ENCODE measurements at regions not wholly inside any gene's neighbourhood (a gene's known extent, or its start where the extent isn't known, plus 50 kb on each side); places are given as distances from the start of the nearest gene placed in this dataset.

GRCh38 chr16:86449446-86450095 lies 60.8 kb upstream of the FOXF1 start:
- Mint-ChIP-seq H3K9me3 (ENCODE audit: unreplicated experiment) (peaks cover 8% of the 10 kb centered on the region), H3K27ac (ENCODE audit: unreplicated experiment) (no peak overlapping the region), H3K36me3 (ENCODE audit: insufficient read depth, unreplicated experiment) (no peaks in the 10 kb centered on the region), H3K4me3 (ENCODE audit: unreplicated experiment) (no peak overlapping the region), H3K4me1 (ENCODE audit: low read depth, unreplicated experiment) (no peaks in the 10 kb centered on the region), H3K27me3 (ENCODE audit: insufficient read depth, unreplicated experiment) (peaks cover 9% of the 10 kb centered on the region)
- H3K4me1 ChIP-seq: no peaks in the 10 kb centered on the region; the same call in 1 of the 2 replicates
- CTCF ChIA-PET: no interaction called here
- TF ChIP-seq CTCF (IDR thresholded peaks at IDR 0.05; ENCODE audit: insufficient read depth in 1 of 2, low read depth in 1 of 2, low read length in 1 of 2, severe bottlenecking in 1 of 2, unreplicated experiment in 1 of 2): no peak
- H3K4me3 ChIP-seq (ENCODE audit: low read depth, low read length): no peak overlapping the region
- no peak for DNase-seq
- POLR2A ChIA-PET: no interaction called here
- H3K9me3 ChIP-seq: no peaks in the 10 kb centered on the region
- no peaks in the 10 kb centered on the region; the same call in 1 of the 2 replicates for H3K27me3 ChIP-seq (replicated peaks; ENCODE audit: control insufficient read depth, insufficient read depth, low read length)
- no TSS peak for BruUV-seq (replicated peaks)
- intact Hi-C loops (cut with micrococcal nuclease; ENCODE audit: unreplicated experiment): no loop called here
- no peaks in the 10 kb centered on the region for H3K36me3 ChIP-seq (ENCODE audit: control insufficient read depth, insufficient read depth, low read length)

GRCh38 chr16:86450691-86451090 lies 59.6 kb upstream of the FOXF1 start:
- Mint-ChIP-seq H3K36me3 (ENCODE audit: insufficient read depth, unreplicated experiment) (no peaks in the 10 kb centered on the region), H3K27me3 (ENCODE audit: insufficient read depth, unreplicated experiment) (peaks cover 11% of the 10 kb centered on the region), H3K9me3 (ENCODE audit: unreplicated experiment) (peaks cover 8% of the 10 kb centered on the region), H3K27ac (ENCODE audit: unreplicated experiment) (no peak overlapping the region), H3K4me3 (ENCODE audit: unreplicated experiment) (no peak overlapping the region), H3K4me1 (ENCODE audit: low read depth, unreplicated experiment) (no peaks in the 10 kb centered on the region)
- Histone ChIP-seq H3K9me3 (no peaks in the 10 kb centered on the region), H3K4me1 (no peaks in the 10 kb centered on the region), H3K27me3 (replicated peaks; ENCODE audit: control insufficient read depth, insufficient read depth, low read length) (no peaks in the 10 kb centered on the region; the same call in 1 of the 2 replicates), H3K4me3 (ENCODE audit: low read depth, low read length) (no peak overlapping the region), H3K36me3 (ENCODE audit: control insufficient read depth, insufficient read depth, low read length) (no peaks in the 10 kb centered on the region)
- TF ChIP-seq CTCF (IDR thresholded peaks at IDR 0.05; ENCODE audit: insufficient read depth in 1 of 2, low read depth in 1 of 2, low read length in 1 of 2, severe bottlenecking in 1 of 2, unreplicated experiment in 1 of 2): no peak
- DNase-seq: no peak
- ChIA-PET CTCF (no interaction called here), POLR2A (no interaction called here)
- BruUV-seq (replicated peaks): no TSS peak
- intact Hi-C loops (cut with micrococcal nuclease; ENCODE audit: unreplicated experiment): no loop called here

GRCh38 chr16:86452451-86452850 lies 57.9 kb upstream of the FOXF1 start:
- intact Hi-C loops (cut with micrococcal nuclease; ENCODE audit: unreplicated experiment): no loop called here
- Histone ChIP-seq H3K9me3 (no peaks in the 10 kb centered on the region), H3K36me3 (ENCODE audit: control insufficient read depth, insufficient read depth, low read length) (no peaks in the 10 kb centered on the region), H3K4me1 (no peaks in the 10 kb centered on the region), H3K27me3 (replicated peaks; ENCODE audit: control insufficient read depth, insufficient read depth, low read length) (no peaks in the 10 kb centered on the region), H3K4me3 (ENCODE audit: low read depth, low read length) (no peak overlapping the region)
- POLR2A ChIA-PET: no interaction called here
- CTCF ChIA-PET: no interaction called here
- no peak overlapping the region for H3K4me3 Mint-ChIP-seq (ENCODE audit: unreplicated experiment)
- H3K36me3 Mint-ChIP-seq (ENCODE audit: insufficient read depth, unreplicated experiment): no peaks in the 10 kb centered on the region
- no peak for DNase-seq
- TF ChIP-seq CTCF (IDR thresholded peaks at IDR 0.05; ENCODE audit: insufficient read depth in 1 of 2, low read depth in 1 of 2, low read length in 1 of 2, severe bottlenecking in 1 of 2, unreplicated experiment in 1 of 2): no peak
- no peak overlapping the region for H3K27ac Mint-ChIP-seq (ENCODE audit: unreplicated experiment)
- H3K9me3 Mint-ChIP-seq (ENCODE audit: unreplicated experiment): peaks cover 8% of the 10 kb centered on the region
- H3K4me1 Mint-ChIP-seq (ENCODE audit: low read depth, unreplicated experiment): no peaks in the 10 kb centered on the region
- peaks cover 18% of the 10 kb centered on the region for H3K27me3 Mint-ChIP-seq (ENCODE audit: insufficient read depth, unreplicated experiment)
- no TSS peak for BruUV-seq (replicated peaks)
